ENCODE measurements at regions not wholly inside any gene's neighbourhood (a gene's known extent, or its start where the extent isn't known, plus 50 kb on each side); places are given as distances from the start of the nearest gene placed in this dataset.

- no peak for TF ChIP-seq CTCF (IDR thresholded peaks at IDR 0.05)
- TF ChIP-seq EP300 (IDR thresholded peaks at IDR 0.05), result no peak
Observed at GRCh38 chr3:165440380-165440779, 244.2 kb upstream of the SLITRK3 start.

Measured in stomach (tissue), 4 donors.